GM18498 (cell line): ENCODE measurements at regions not wholly inside any gene's neighbourhood (a gene's known extent, or its start where the extent isn't known, plus 50 kb on each side); places are given as distances from the start of the nearest gene placed in this dataset.

ENCODE experiments used
- ATAC-seq: cut with Tn5 transposase; IDR thresholded peaks from one replicate; pipeline ENCODE4 v1.9.1; 2021; ENCODE audit warnings: mild to moderate bottlenecking, moderate library complexity; ENCODE audit not compliant: unreplicated experiment

DNA sequence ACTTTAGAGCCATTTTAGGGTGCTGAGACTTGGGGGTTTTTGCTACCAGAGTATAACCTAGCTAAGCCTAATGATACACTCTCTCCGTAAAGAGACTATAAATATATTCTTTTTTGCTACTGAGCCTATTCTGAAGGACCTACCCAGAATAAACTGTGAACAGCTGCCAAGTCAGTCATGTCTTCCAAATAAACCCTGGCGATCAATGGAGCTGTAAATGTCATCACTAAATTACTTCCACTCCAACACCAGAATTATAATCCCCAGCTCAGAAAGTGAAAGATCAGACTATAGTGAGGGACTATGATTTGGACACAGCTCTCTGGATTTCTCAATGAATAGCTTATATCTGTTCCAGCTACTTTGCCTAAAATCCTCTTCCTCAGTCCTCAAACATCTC lies 178.9 kb downstream of the METTL4 start:
- ATAC-seq: no peak

DNA sequence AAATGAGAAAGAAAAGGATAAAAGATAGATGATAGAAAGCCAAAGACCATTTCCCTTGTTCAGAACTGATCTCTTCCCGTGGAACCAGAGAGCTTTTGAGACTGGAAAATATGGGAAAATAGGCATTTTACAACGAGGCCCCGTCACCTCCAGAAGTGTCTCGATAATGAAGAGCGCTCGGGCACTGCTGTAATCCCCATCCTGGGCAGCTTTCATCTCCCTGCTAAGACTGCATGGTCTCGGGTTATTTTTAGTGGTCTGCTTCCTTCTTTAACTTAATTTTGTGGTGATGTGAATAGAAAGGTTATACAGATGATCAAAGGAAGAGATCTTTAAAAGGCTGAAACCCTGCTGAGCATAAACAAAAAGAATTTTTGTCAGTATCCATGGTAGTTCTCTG lies 176.6 kb downstream of the METTL4 start:
- ATAC-seq: no peak

DNA sequence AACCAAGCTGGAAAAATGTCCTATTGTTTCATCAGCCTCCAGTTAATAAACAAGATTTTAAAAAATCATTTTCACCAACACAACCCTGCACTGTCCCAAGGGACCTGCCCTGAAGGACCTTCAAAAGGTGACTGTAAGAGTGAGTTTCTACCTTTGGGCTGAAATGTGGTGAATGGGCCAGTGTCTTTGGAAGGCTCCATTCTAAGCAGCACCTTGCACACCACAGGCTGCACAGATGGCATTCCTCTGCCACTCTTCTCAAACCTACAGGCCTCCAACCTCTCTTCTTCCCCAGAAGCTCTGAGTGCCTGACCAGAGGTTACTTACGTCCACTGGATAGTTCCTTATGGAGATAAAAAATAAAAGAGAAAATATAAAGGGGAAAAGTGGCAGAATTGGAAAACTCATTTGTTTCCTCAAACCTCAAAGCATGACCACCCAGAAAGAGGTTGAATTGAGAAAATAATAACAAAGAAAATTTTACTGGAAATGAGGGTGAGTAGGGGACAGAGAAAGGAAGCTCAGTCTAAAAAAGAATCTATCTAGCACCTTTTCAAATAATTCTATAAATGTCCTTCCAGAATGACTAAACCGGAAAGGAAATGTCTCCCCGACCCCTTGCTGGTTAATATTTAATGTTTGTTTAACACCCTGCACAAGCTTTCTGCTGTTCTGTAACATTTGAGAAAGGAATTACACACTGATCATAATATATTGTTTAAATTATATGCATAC lies 175.7 kb downstream of the METTL4 start:
- ATAC-seq: peak; percentile 83

DNA sequence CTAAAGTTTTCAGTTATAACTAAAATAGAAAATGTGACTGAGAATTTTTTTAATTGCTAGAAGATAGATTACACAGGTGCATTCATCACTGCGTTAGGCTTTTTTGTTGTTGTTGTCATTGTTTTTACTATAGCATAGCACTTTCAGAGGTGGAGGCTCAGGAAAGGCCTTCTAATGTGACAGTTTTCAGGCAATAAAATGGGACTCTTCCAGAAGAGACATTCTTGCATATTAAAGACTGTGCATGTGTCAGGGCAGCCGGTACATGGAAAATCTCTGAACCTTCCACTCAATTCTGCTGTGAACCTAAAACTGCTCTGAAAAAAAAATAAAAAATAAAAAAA lies 175.2 kb downstream of the METTL4 start:
- ATAC-seq: peak; percentile 31

DNA sequence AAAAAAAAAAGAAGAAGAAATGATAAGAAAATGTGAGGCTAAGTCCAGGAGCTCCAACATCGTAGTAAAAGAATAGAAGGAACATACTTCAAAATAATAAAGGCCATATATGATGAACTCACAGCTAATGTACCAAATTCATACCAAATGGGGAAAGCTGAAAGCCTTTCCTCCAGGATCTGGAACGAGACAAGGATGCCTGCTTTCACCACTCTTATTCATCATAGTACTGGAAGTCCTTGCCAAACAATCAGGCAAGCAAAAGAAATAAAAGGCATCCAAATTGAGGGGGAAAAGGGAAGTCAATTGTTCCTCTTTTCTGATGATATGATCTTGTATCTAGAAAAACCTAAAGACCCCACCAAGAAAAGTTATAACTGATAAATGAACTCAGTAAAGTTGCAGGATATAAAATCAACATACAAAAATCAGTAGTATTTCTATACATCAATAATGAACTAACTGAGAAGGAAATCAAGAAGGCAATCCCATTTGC lies 170.6 kb downstream of the METTL4 start:
- ATAC-seq: no peak

GRCh38 chr18:2402084-2402483 lies 169.2 kb downstream of the METTL4 start:
- ATAC-seq: no peak

GRCh38 chr18:2406544-2406943 lies 164.8 kb downstream of the METTL4 start:
- no peak for ATAC-seq

DNA sequence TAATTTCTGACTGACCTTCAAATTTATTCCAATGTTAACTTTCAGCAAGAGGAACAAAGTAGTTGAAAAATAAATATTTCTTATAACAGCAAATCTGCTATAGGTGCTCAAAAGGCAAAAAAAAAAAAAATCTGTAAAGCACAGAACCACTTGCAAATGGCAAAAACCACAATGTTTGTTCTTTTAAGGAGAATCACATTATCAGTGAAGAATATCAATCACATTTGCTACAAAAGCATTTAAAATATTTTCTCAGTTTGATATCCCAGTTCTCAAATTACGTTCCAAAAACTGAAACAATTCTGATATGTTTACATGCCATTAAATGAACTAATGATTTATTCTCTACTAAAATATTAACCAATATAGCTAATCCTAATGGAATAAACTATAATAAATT lies 163.3 kb downstream of the METTL4 start:
- ATAC-seq: no peak

DNA sequence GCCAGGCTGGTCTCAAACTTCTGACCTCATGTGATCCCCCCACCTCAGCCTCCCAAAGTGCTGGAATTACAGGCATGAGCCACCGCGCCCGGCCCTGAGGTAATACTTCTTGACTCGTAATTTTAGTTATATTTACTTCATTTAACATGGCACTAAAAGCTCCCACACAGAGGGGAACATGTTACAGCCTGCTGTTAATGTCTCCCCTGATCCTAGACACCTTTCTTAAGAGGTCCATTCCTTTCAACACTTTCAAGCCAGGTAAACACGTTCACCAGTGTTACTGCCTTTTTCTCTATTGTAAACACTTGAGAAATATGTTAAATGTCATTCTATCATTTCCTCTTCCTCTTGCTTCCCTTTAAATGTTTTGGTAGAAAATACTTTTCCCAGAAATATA lies 161.4 kb downstream of the METTL4 start:
- ATAC-seq: no peak

- no peak for ATAC-seq
These were observed 160.6 kb downstream of the METTL4 start for GRCh38 chr18:2410688-2411087.

DNA sequence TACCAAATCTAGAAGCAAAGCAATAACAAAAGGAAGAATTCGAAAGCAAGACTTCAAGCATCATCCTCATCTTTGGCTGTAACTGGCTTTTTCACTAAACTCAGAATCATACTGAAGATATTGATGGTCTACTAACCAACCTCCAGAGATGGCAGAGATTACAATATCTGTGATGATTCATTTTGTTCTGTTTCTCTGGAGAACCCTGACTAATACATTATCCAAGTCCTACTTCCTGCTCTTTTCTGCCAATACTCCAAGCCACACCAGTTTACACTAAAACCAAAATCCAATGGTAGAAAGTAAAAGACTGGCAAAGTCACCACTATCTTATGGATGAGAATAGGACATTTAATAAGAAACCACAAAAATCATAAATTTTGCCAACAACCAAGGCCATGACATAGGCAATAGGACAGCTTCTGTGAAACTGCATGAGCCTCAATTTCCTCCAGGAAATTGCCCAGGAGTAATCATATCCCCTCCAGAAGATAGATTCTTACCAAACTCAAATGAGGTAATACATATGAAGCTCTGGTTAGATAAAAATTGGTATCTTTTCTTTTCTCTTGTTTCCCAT lies 159.8 kb downstream of the METTL4 start:
- no peak for ATAC-seq

DNA sequence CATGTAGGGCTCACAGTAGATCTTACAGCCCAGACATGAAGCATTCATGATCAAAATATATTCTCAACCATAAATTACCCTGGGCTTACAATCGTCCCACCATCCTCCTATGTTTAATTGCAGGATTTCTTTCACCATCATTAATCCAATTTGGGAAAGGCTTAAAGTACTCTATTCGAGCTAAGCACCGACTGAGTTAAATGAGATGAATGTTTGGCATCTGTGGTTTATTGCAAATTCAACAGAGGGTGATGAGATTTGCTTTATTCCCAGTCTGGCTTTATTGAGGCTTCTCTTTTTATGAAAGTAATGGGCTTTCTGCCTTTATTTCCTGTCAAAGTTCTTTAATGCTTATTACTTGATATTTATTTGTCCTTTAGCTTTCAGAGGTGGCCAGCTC lies 159.0 kb downstream of the METTL4 start:
- ATAC-seq: no peak

GRCh38 chr18:2412996-2413751 lies 158.1 kb downstream of the METTL4 start:
- no peak for ATAC-seq

DNA sequence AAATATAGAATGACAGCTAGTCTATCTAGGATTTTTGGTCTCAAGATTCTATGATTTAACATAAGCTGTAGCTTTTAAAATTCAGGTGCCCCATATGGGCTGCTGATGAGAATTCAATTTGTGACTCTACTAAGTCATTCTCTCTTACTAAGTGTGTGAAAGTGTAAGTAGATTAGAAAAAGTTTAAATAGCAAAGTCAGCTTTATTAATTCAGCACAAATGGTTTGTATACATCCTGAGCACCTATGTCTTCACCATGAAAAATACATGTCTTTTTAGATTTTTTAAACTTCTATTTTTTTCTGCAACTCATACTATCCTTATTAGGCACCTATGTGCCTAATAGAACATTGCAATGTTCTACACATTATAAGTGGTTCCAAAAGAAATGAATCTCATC lies 157.1 kb downstream of the METTL4 start:
- ATAC-seq: no peak

DNA sequence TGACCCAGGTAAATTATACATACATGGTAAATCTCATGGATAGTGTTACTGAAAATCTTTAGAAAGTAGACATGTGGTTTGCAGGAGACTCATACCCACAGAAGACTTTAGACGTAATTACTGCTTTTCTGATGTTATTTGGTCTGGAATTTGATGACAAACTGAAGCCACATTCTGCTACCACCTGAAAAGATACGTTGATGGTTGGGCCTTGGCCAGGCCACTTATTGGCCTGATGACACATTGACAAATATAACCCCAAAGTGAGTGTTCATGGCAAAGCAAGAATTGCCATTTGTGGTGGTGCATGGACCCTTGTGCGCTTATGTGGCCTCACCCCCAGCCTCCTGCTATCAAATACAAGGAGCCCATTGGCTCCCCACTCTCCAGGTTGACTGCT lies 155.6 kb downstream of the METTL4 start:
- no peak for ATAC-seq

GRCh38 chr18:2417861-2418610 lies 153.3 kb downstream of the METTL4 start:
- no peak for ATAC-seq

GRCh38 chr18:2420367-2420766 lies 150.9 kb downstream of the METTL4 start:
- no peak for ATAC-seq

DNA sequence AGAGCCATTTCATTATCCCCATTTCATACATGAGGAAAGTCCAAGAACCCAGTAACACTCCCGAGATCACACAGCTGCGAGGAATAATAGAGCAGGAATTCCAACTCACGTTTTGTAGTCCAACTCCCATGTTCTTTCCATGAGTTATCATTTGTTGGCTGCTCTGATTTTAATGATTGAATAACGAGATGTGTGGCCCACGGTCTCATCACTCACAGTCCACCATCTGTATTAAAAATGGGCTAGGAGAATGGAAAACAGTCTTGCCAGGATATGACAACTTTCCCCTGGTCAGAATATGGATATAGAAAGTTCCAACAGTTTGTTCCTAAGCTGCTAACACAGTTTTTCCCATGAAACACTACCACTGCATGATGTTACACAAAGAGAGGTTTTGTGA lies 147.5 kb downstream of the METTL4 start:
- ATAC-seq: no peak

- no peak for ATAC-seq
These were observed 146.9 kb downstream of the METTL4 start for GRCh38 chr18:2424420-2424819.

GRCh38 chr18:2425426-2426317 lies 145.6 kb downstream of the METTL4 start:
- ATAC-seq: no peak
